ENCODE measurements at regions not wholly inside any gene's neighbourhood (a gene's known extent, or its start where the extent isn't known, plus 50 kb on each side); places are given as distances from the start of the nearest gene placed in this dataset.

DNA sequence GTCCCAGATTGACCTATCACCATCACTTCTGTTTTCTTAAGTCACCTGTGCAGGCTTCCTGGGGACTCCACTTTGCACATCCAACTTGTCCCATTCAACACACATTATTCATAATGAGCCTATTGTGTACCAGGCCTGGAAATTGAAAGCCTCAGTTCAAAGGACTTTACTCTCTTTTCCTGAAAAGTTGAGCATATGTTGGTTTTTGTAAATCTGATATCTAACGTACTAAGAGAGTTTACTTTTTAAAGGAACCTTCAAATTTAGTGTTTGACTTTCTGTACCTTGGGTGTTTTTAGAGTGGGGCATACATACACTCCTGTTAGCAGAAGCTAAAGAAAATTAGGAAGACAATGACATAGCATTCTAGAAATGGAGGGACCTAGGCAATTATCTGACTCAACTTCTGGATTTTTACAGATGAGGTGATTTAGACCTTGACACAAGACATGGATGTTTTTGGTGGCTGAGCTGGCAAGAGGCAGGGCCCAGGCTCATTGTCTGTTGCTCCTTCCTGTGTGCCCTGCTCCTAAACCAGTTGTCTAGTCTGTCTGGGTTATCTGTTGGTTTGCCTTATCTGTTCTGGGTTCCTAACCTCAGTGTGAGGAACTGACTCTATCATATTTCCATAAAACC, 336.5 kb downstream of the RPS6KC1 start:
- Histone ChIP-seq H3K9me2 (ENCODE audit: low read depth, low read length) (no peaks in the 10 kb centered on the region), H2AFZ (ENCODE audit: low read length) (no peak overlapping the region), H3K27me3 (ENCODE audit: insufficient read depth, low read length) (no peaks in the 10 kb centered on the region), H3K9me3 (ENCODE audit: low read length) (no peaks in the 10 kb centered on the region), H3F3A (ENCODE audit: insufficient read depth, low read length) (no peaks in the 10 kb centered on the region), H3K79me2 (ENCODE audit: insufficient read depth, low read length) (no peaks in the 10 kb centered on the region), H3K4me1 (ENCODE audit: insufficient read depth, low read length, severe bottlenecking) (no peaks in the 10 kb centered on the region), H3K9ac (ENCODE audit: low read length) (no peak overlapping the region), H4K20me1 (ENCODE audit: insufficient read depth, low read length) (no peaks in the 10 kb centered on the region), H3K27ac (ENCODE audit: low read depth, low read length, poor library complexity, severe bottlenecking) (no peak overlapping the region), H3K36me3 (ENCODE audit: insufficient read depth, low read length) (no peaks in the 10 kb centered on the region), H3K4me2 (ENCODE audit: low read length) (no peak overlapping the region), H3K4me3 (ENCODE audit: low read depth, low read length, poor library complexity, severe bottlenecking) (no peak overlapping the region)
- no peak for TF ChIP-seq EZH2 (IDR thresholded peaks at IDR 0.05; ENCODE audit: borderline replicate concordance, low read length)
- TF ChIP-seq, protein P1, sequence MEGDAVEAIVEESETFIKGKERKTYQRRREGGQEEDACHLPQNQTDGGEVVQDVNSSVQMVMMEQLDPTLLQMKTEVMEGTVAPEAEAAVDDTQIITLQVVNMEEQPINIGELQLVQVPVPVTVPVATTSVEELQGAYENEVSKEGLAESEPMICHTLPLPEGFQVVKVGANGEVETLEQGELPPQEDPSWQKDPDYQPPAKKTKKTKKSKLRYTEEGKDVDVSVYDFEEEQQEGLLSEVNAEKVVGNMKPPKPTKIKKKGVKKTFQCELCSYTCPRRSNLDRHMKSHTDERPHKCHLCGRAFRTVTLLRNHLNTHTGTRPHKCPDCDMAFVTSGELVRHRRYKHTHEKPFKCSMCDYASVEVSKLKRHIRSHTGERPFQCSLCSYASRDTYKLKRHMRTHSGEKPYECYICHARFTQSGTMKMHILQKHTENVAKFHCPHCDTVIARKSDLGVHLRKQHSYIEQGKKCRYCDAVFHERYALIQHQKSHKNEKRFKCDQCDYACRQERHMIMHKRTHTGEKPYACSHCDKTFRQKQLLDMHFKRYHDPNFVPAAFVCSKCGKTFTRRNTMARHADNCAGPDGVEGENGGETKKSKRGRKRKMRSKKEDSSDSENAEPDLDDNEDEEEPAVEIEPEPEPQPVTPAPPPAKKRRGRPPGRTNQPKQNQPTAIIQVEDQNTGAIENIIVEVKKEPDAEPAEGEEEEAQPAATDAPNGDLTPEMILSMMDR (IDR thresholded peaks at IDR 0.05; ENCODE audit: low read length) = no peak

DNA sequence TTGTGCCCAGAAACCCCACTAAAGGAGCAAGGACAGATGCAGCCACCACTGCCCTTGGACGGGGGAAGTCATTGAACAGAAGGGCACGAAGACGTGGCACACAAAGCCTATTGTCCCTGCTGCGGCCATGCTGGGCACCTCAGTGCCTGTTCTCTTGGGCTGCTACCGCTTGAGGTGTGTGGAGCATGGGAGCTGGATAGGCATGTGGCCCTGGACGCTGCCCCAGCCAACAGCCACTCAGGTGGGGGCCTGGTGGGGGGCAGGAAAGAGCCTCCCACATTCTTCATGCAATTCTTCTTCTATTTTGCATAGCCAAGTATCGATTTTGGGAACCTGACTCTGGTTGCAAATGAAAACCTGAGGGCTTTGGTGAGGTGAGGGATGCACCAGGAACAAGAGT, 337.2 kb downstream of the RPS6KC1 start:
- Histone ChIP-seq H3K4me1 (ENCODE audit: insufficient read depth, low read length, severe bottlenecking) (no peaks in the 10 kb centered on the region), H3K9me2 (ENCODE audit: low read depth, low read length) (no peaks in the 10 kb centered on the region), H3F3A (ENCODE audit: insufficient read depth, low read length) (no peaks in the 10 kb centered on the region), H3K9ac (ENCODE audit: low read length) (no peak overlapping the region), H3K9me3 (ENCODE audit: low read length) (no peaks in the 10 kb centered on the region), H3K27me3 (ENCODE audit: insufficient read depth, low read length) (no peaks in the 10 kb centered on the region), H4K20me1 (ENCODE audit: insufficient read depth, low read length) (no peaks in the 10 kb centered on the region), H3K27ac (ENCODE audit: low read depth, low read length, poor library complexity, severe bottlenecking) (no peak overlapping the region), H3K4me3 (ENCODE audit: low read depth, low read length, poor library complexity, severe bottlenecking) (no peak overlapping the region), H3K79me2 (ENCODE audit: insufficient read depth, low read length) (no peaks in the 10 kb centered on the region), H3K4me2 (ENCODE audit: low read length) (no peak overlapping the region), H2AFZ (ENCODE audit: low read length) (no peak overlapping the region), H3K36me3 (ENCODE audit: insufficient read depth, low read length) (no peaks in the 10 kb centered on the region)
- TF ChIP-seq EZH2 (IDR thresholded peaks at IDR 0.05; ENCODE audit: borderline replicate concordance, low read length) = no peak
- TF ChIP-seq, protein P1 (IDR thresholded peaks at IDR 0.05; ENCODE audit: low read length) = no peak

DNA sequence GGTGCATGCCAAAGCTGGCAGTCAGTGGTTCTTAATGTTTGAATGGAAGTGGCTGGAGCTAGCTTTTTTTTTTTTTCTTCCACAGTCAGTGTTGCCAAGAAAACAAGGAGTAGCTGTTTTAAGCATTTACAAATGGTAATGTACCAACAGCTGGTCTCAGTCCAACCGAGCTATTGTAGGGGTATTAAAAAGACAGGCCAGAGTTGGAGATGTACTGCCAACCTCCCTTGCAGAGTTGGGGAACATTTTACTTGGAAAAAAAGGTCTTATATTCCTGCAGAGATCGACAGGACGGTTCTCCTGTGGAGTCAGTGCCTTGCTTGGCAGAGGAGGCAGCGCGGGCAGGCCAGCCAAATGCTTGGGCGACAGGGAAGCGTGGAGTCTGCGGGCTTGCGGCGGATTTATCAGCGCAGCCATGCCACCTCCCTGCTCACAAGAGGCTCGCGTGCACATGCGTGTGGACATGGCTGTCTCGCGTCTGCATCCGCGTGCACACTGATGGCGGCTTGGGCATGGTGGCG, 338.1 kb downstream of the RPS6KC1 start:
- Histone ChIP-seq H3K4me2 (ENCODE audit: low read length) (no peak overlapping the region), H3K9ac (ENCODE audit: low read length) (no peak overlapping the region), H3K9me2 (ENCODE audit: low read depth, low read length) (no peaks in the 10 kb centered on the region)

More for the DNA sequence above, 338.1 kb downstream of the RPS6KC1 start:
- Histone ChIP-seq H3K4me3 (ENCODE audit: low read depth, low read length, poor library complexity, severe bottlenecking) (no peak overlapping the region), H3K27ac (ENCODE audit: low read depth, low read length, poor library complexity, severe bottlenecking) (no peak overlapping the region), H3K9me3 (ENCODE audit: low read length) (no peaks in the 10 kb centered on the region), H3K4me1 (ENCODE audit: insufficient read depth, low read length, severe bottlenecking) (no peaks in the 10 kb centered on the region), H3K36me3 (ENCODE audit: insufficient read depth, low read length) (no peaks in the 10 kb centered on the region), H3F3A (ENCODE audit: insufficient read depth, low read length) (no peaks in the 10 kb centered on the region), H3K79me2 (ENCODE audit: insufficient read depth, low read length) (no peaks in the 10 kb centered on the region), H2AFZ (ENCODE audit: low read length) (no peak overlapping the region), H3K27me3 (ENCODE audit: insufficient read depth, low read length) (no peaks in the 10 kb centered on the region), H4K20me1 (ENCODE audit: insufficient read depth, low read length) (no peaks in the 10 kb centered on the region)
- TF ChIP-seq, protein P1 (IDR thresholded peaks at IDR 0.05; ENCODE audit: low read length) = no peak
- no peak for TF ChIP-seq EZH2 (IDR thresholded peaks at IDR 0.05; ENCODE audit: borderline replicate concordance, low read length)

Measured in OCI-LY1 (cell line).